ENCODE measurements at regions not wholly inside any gene's neighbourhood (a gene's known extent, or its start where the extent isn't known, plus 50 kb on each side); places are given as distances from the start of the nearest gene placed in this dataset.

- H3K4me1 ChIP-seq = no peaks in the 10 kb centered on the region
Observed at GRCh38 chr10:121081306-121081705, 230.1 kb downstream of the WDR11 start.

DNA sequence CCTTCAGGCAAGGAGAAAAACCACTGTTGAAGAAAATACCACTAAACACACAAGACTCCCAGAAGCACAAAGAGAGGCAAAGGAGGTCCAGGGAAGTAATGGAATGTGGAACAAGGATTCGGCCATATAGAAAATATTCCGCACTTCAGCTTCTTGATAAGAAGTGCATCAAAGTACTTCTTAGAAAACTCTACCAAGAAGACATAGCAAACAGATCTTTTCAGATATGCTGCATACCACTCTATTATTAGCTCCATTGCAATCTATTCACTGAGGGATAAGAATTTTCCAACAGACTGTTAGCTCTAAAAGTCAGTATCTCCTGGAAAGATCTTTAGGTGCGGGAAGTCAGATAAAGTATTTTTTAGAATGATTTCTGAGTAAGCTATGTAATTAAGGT lies 231.8 kb downstream of the WDR11 start:
- Histone ChIP-seq H3K9ac (ENCODE audit: low read depth in 2 of 2, low read length in 2 of 2) (no peak overlapping the region), H3K27me3 (no peaks in the 10 kb centered on the region), H3K4me3 (no peak overlapping the region), H3K36me3 (no peaks in the 10 kb centered on the region), H3K9me3 (no peaks in the 10 kb centered on the region), H3K4me1 (no peaks in the 10 kb centered on the region), H3K27ac (no peak overlapping the region)
- DNase-seq = no peak
- intact Hi-C loops (cut with DNase I) = no loop called here
- no peak for TF ChIP-seq CTCF (IDR thresholded peaks at IDR 0.05)

More at GRCh38 chr10:121081306-121081705, 230.1 kb downstream of the WDR11 start:
- no peak for DNase-seq
- no peaks in the 10 kb centered on the region for H3K27me3 ChIP-seq
- no peaks in the 10 kb centered on the region for H3K36me3 ChIP-seq
- intact Hi-C loops (cut with DNase I) = no loop called here
- no peak for TF ChIP-seq CTCF (IDR thresholded peaks at IDR 0.05)
- no peak overlapping the region for H3K27ac ChIP-seq
- no peaks in the 10 kb centered on the region for H3K9me3 ChIP-seq
- no peak overlapping the region for H3K9ac ChIP-seq (ENCODE audit: low read depth in 2 of 2, low read length in 2 of 2)
- no peak overlapping the region for H3K4me3 ChIP-seq

DNA sequence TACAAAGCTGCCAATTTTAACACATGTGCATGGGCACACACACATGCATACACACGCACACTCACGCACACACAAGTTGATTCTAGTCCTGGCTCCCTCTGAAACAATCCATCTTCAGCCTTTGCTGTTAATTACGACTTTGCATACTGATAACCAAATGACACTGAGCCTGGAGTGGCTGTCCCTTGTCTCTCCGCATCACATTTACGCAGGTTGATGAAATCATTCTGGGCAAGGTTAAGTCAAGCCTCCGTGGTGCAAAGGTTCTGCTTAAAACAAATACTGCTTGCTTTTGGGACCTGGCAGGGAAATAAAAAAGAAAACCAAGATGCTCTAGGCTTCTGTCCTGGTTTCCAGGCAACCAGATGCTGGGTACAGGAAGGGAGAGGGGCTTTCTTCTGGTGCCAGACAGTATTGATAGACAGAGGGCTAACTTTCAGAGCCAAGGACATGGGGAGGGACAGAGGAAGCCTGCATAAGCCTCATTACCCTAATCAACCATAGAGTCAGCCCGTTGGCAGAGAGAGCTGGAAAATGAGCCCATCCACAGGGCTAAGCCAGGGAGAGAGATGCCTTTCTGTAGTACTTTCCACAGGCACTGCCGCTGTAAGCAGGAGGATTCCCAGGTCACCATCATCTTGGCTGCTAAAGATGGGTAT lies 233.0 kb downstream of the WDR11 start:
- no peak overlapping the region for H3K9ac ChIP-seq (ENCODE audit: low read depth in 2 of 2, low read length in 2 of 2)
- no peak for DNase-seq
- H3K27ac ChIP-seq = no peak overlapping the region
- H3K36me3 ChIP-seq = no peaks in the 10 kb centered on the region
- no peaks in the 10 kb centered on the region for H3K9me3 ChIP-seq
- H3K27me3 ChIP-seq = no peaks in the 10 kb centered on the region
- no peak for TF ChIP-seq CTCF (IDR thresholded peaks at IDR 0.05)
- H3K4me1 ChIP-seq = no peaks in the 10 kb centered on the region
- intact Hi-C loops (cut with DNase I) = no loop called here
- H3K4me3 ChIP-seq = no peak overlapping the region

DNA sequence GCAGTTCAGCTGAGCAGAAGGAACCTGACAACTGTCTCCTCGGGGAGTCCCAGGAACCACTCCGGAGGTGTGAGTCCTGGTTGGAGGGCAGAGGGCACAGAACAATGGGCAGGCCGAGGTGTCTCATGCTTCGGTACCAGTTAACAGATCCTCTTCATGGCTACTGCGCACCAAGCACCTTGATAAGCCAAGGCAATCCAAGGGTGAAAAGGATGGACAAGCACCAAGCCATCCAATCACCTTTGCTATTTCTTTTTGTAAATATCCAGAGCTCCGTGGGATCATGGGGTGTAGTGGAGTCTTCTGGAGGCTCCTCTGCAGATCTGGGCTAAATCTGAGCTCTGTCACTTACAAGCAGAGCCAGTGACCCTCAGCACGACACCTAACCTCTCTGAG lies 233.5 kb downstream of the WDR11 start:
- intact Hi-C loops (cut with DNase I) = no loop called here
- H3K36me3 ChIP-seq = no peaks in the 10 kb centered on the region
- TF ChIP-seq CTCF (IDR thresholded peaks at IDR 0.05) = no peak
- no peaks in the 10 kb centered on the region for H3K9me3 ChIP-seq
- no peaks in the 10 kb centered on the region for H3K27me3 ChIP-seq
- DNase-seq = no peak
- H3K27ac ChIP-seq = no peak overlapping the region
- no peak overlapping the region for H3K4me3 ChIP-seq
- no peak overlapping the region for H3K9ac ChIP-seq (ENCODE audit: low read depth in 2 of 2, low read length in 2 of 2)
- H3K4me1 ChIP-seq = no peaks in the 10 kb centered on the region

- intact Hi-C loops (cut with DNase I) = no loop called here
- H3K9me3 ChIP-seq = no peaks in the 10 kb centered on the region
- no peak for TF ChIP-seq CTCF (IDR thresholded peaks at IDR 0.05)
Observed at GRCh38 chr10:121085367-121085766, 234.2 kb downstream of the WDR11 start.

More at GRCh38 chr10:121085367-121085766, 234.2 kb downstream of the WDR11 start:
- no peak overlapping the region for H3K27ac ChIP-seq
- no peak overlapping the region for H3K9ac ChIP-seq (ENCODE audit: low read depth in 2 of 2, low read length in 2 of 2)
- H3K36me3 ChIP-seq = no peaks in the 10 kb centered on the region
- H3K4me1 ChIP-seq = no peaks in the 10 kb centered on the region
- DNase-seq = no peak
- no peaks in the 10 kb centered on the region for H3K27me3 ChIP-seq
- H3K4me3 ChIP-seq = no peak overlapping the region
